HG03060 (cell line): ENCODE measurements at regions not wholly inside any gene's neighbourhood (a gene's known extent, or its start where the extent isn't known, plus 50 kb on each side); places are given as distances from the start of the nearest gene placed in this dataset.
"Not testable (repeated sequence)": the region's sequence is repeated elsewhere in the genome, so short reads cannot be mapped to it uniquely, and the experiment has no call there.

ENCODE experiments used
- ATAC-seq: cut with Tn5 transposase; IDR thresholded peaks from one replicate; pipeline ENCODE4 v1.9.1; 2021; ENCODE audit warnings: low read depth, moderate number of reproducible peaks; ENCODE audit not compliant: unreplicated experiment

DNA sequence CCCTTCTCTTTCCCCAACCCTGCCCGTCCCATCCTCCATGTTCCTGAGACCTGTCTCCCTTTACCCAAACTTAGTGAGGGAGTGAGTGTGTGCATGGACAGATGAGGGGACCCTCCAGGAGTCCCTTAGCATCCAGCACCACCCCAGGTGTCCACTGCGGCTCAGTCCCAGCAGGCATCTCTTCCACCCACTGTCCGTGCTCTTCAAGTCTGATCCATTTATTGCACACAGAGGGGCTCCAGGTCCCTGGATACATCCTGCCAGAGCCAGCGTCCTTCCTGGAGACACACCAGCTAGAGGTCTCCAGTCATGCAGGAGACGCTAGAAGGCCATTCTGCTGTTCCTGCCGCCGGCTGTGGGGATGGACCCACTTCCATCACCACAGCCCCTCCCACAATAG, 239.2 kb downstream of the ADGRD1 start:
- ATAC-seq = no peak

DNA sequence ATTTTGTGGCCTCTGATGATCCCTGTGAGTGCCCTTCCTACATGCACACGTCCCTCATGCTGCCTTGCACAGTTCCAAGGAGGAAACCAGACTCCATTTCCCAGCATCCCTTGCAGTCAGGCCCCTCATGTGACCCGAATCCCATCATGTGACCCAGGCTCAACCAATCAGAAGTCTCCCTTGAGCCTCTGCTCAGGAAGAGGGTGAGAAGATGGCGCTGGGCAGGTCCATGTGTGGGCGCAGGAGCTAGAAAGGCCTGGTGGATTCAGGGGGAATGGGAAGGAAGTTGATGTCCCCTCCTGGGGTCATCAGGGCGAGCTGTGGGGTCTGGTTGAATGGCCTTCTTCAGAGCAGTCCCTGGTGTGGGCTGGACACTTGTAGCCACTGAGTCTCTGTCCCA, 240.5 kb downstream of the ADGRD1 start:
- no peak for ATAC-seq

DNA sequence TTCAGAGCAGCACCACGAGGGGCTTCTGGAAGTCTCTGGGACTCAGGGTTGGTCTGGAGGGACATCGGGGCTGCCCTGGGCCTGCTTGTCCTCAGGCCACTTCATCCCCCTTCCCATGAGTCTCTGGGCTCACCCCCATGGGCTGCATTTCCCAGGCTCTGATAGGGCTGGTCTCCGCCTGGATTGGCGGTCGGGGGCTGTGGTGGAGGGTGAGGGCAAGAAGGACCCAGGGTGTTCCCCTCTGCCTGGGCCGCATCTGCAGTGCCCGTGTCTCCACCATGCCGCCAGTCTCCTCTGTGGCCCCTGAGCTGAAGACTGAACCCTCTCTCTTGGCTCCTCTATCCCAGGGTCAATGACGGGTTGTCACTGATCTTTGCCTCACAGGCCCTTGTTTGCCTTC, 242.1 kb downstream of the ADGRD1 start:
- ATAC-seq = no peak

DNA sequence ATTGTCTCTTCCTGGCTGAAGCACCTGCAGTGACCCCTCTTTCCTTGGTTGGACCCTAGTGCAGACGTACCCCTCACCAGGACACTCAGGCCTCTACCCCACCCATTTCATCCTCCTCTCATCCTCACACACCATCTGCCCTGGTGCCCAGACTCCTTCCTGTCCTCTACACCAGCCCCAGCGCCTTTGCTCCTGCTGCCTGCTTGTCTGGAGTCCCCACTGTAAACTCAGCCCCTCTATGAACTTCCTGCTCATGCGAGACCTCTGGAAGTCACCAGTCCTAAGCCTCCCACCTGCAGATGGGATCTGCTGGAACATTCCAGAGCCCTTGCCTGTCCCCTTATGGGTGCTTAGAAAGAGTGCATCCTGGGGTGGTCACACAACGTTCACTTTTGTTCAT, 242.5 kb downstream of the ADGRD1 start:
- no peak for ATAC-seq

DNA sequence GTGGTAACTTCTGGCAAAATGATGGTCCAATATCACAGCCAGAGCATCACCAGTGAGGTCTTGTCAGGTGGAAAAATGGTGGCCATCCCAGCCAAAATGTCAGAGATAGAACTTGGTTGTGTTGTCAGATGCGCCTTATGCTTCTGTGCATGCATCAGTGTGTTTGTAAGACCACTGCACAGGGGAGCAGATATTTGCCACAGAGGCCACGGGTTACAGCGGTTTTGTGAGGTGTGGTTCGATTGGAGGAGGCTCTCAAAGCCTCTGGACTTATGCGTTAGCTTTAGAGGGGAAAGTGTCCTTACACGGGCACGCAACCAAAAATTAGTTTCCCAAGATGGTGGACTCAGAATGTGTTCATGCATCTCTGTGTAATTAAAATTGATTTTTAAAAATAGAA, 243.8 kb downstream of the ADGRD1 start:
- no peak for ATAC-seq

DNA sequence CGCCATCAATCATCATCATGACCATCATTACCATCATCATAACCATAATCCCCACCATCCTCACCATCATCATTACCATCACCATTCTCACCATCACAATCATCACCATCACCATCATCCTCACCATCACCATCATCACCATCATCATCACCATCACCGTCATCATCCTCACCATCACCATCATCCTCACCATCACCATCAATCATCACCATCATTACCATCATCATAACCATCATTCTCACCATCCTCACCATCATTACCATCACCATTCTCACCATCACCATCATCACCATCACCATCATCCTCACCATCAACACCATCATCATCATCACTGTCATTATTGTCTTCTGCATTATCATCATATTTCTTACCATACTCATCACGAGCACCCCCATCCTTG, 245.5 kb downstream of the ADGRD1 start:
- ATAC-seq = no peak

DNA sequence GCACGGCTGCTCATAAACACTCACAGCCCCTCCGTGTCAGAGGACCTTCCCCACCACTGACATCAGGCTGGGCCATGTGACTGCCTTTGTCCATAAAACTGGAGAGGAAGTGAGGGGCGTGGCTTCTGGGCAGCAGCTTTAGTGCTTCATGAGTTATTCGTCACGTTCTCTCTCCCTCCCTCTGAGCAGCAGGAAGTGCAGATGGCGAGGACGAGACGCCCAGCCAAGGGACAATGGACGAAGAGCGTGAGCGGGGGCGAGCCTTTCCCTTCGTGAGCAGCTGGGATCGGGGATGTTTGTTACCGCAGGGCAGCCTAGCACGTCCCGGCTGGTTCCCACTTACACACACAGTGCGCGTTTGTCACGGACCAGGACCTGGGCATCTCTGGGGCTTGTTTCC, 248.2 kb downstream of the ADGRD1 start:
- not testable (repeated sequence) for ATAC-seq

DNA sequence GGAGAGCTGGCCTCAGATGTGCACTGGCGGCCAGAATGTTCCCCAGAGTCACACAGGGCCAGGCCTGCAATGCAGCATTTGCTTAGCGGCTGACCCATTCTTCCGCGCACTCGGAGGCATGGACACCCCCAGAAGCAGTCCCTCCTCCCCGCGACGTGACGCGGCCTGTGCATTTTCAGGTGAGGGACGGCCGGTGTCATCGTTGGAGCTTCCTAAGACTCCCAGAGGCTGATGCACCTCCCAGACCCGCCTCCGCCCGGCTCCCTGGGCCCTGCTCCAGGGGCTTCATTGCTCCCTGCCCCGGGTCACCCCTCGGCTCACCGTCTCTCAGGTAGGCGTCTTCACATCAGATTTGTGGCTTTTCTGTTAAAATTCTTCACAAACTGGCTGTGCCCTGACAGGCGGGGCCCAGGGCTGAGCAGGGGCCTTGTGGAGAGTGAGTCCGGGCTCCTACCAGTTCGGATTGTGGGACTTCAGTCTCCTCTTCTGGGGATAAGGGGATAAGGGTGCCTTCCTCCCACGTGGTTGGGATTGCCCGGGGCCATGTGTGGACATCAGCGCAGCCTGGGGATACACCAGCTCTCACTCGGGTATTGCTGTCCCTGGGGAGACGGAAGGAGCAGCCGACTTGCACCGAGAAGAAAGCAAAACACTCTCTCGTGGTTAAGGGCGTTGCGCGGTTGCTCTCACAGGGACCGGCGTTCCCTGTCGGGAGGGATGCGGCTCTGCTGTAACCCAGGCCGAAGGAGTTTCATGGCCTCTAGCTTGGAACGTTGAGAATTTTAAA, 249.1 kb downstream of the ADGRD1 start:
- ATAC-seq = no peak

DNA sequence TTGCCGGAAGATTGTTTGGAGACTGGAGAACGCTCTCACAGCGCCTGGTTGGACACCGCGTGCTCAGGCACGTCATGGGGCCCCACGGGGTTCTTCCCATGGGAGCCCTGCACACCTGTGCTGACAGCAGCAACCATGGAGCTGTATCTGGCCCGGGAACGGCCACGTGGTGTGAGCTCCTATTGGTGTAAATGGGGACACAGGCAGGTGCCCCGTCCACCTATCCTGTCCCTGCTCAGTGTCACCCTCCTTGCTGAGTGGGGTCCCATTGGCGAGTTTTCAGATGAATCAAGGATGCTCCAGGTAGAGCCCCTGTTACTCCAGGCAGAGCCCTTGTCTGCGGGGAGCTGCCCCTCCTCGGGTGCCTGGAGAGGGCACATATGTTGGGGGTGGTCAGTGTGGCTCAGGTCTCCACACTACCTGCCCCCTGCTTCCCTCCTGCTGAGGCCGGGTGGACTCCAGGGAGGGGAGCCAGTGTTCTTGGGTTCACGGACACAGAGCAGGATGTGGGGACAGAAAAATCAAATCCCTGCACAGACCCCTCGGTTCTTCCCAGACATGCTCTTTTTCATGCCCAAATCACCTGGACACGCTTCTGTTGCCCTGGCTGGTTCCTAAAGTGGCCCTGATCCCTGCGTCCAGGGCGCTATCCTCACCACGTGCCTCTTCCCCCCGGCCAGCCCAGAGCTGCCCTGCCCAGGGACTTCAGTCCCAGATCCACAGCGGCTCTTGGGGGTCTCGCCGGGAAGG, 250.1 kb downstream of the ADGRD1 start:
- ATAC-seq = no peak

DNA sequence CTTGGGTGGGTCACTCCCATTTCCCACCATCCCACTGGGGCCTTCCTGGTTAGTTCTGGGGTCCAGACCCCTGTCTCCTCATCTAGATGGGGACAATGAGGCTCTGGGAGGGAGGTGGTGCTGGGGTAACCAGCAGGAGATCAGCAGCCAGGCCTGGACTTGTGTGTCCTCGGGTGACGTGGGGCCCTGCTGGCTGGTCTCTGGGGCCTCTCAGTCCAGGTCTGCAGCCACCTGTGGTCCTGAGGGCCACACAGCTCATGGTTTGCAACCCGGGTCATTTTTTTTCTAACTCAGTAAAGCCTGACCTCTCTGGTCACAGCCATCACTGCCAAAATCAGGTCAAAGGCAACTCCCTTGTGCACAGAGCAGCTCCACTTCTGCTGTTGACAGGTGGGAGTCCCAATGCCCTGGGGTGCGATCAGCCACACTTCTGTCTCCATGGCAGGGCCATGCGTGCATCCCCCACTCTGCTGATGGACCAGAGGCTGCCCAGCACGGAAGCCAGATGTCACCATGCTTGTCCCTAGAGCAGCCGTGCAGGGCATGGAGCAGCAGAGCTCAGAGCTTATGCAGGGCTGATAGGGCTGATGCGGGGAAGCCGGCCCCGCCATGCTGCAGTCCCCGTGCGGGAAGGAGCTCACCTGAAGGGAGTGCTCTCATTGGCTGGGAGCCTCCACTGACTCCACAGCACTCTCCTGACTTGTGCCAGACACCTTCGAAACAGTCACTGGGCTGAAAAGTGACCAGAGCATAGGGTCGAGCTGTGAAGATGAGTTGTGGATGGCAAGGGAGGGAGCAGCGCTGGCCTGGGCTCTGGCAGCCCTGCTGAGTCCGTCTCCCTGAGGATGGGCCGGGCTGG, 250.9 kb downstream of the ADGRD1 start:
- no peak for ATAC-seq

DNA sequence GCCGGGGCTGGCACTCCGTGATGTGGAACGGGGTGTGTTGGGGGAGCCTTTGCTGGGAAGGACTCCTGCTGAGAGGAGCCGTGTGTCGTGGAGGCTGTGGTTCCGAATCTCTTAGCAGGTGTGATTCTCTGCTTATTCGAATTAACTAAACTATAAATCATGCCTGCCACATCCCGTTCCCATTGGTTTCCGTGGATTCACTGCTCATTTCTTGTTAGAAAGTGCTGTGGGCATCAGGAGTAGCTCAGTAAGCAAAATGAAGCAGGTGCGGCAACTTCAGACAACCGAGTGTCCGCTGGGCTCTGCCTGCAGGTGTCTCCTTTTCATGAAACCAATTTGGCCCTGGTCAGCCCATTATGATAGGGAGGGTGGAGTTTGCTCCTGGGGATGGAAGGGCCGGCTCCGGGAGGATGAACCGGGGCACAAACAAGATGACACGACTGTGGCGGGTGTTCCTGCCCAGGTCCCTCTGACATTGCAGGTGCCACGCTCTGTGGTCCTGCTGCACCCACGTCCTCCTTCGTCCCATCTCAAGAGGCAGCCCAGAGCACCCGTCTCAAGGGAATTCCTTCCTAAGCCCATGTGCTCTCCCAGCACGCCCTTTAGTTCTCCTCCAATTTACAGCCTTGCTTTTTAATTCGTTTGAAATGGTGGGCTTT, 251.7 kb downstream of the ADGRD1 start:
- ATAC-seq = not testable (repeated sequence)

DNA sequence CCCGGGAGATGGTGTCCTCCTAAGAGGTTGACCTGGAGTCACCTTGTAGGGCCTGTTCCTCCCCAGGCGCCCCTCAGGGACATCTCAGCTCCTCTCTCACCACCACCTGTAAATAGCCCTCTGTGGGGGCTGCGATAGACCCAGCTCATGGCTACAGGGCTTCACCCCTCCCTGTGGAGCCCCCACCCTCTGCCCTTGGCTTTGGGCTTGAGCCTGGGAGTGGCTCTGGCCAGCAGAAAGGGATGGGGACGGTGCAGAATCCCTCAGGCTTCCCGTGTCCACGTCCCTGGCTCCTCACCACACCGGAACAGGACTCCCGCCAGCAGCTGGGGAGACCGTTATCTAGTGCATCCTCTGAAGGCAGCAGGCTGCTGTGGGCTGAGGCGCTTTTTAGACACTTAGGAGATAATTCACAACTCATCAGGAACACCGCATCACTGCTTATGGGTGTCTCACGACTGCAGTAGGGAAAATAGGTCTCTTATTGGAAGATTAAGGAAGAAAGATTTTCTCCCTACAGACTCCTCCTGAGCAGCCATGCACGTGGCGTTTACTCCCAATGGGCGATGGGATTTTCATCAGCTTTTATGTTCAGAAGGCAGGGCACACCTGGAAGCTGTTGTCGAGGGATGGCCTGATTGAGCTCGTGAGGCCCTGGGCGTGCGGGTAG, 253.1 kb downstream of the ADGRD1 start:
- ATAC-seq = not testable (repeated sequence)

DNA sequence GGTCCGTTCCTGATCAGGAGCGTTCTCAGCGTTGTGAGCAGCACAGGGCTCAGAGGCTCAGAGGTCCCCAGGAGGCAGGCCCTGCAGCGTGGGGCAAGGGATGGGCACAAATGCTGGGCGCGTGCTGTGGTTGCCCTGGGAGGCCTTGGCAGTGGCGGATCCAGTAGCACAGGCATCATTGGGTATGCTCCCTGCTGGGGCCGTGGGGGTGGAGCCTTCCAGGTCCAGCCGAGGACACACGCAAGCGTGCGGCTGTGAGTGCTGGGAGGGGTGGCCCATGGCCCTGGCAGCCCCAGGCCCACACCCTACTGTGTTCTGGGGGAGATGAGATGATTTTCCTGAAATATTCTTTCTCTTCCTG, 253.6 kb downstream of the ADGRD1 start:
- ATAC-seq = not testable (repeated sequence)

DNA sequence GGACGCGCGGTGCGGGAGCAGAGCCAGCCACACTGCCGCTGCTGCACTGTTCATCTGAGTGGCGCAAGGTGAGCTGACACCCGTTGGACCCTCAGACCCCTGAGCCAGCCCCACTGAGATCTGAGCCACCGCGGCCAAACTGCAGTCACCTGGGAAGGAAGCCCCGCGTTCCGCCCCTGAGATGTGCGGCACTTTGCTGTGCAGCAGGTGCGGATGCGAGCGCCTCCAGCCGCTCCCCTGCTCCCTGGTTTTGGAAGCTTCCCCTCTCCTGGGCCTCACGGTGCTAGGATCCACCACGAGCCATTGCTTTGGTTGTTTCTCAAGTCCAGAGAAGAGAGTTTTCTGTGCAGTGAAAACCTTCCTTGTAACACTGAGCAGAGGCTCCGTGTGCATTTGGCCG, 254.1 kb downstream of the ADGRD1 start:
- ATAC-seq = not testable (repeated sequence)

DNA sequence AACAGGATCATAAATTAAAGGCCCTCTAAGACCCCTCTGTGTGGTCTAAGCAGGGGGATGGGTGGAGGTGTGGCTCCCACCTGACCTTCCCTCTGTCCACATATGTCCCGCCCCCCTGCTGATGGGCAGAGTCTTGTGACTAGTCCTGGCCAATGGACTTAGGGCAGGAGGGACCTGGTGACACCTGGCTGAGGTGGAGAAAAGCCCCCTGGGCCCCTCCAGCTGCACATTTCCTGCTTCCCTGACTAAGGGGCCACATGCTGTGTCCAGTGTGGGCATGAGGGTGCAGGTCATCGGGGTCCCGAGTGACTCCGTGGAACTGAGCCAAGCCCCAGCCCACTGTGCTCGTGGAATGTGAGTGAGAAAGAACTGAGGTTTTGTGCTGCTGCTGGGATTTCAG, 254.7 kb downstream of the ADGRD1 start:
- ATAC-seq = no peak

DNA sequence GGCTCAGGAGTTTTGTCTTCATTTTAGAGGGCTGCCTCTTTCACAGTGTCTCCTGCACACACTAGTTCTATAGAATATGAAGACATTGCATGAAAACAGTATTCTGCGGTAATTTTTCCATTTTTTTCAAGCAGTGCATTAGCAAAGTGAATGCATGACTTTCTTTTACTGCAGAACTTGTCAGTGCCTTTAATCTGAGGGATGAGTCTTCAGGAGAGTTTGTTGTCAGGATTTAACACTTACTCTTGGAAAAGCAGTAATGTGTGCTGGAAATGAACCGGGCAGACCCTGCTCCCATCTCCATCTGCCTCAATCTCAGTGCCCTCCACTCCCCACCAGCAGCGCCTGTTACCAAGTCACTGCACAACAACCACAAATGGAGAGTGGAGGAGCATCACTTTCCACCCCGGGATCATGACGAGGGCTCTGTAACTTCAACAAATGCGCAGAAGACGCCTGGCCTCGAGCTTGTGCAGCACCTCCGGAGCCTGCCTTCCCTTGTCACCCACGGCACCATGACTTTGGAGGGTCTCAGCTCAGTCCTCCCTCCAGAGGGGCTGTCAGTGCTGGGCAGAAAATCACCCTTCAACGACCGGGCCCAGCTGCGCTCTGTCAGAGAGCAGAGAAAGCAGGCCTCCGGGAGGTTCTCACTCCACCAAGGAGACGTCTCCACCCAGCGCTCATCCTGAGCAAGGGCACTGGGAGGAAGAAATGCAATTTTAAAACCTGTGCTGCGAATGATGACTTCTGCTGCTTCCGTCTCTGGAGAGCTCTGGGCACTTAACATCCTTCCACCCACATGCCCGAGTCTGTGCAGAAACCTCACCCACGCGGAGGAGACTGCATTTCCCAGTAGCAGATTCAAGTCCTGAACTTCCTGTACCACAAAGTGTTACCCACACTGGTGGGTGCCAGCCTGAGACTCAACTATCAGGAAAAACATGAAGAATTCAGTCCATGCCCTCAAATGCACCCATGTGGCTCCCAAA, 255.7 kb downstream of the ADGRD1 start:
- no peak for ATAC-seq

DNA sequence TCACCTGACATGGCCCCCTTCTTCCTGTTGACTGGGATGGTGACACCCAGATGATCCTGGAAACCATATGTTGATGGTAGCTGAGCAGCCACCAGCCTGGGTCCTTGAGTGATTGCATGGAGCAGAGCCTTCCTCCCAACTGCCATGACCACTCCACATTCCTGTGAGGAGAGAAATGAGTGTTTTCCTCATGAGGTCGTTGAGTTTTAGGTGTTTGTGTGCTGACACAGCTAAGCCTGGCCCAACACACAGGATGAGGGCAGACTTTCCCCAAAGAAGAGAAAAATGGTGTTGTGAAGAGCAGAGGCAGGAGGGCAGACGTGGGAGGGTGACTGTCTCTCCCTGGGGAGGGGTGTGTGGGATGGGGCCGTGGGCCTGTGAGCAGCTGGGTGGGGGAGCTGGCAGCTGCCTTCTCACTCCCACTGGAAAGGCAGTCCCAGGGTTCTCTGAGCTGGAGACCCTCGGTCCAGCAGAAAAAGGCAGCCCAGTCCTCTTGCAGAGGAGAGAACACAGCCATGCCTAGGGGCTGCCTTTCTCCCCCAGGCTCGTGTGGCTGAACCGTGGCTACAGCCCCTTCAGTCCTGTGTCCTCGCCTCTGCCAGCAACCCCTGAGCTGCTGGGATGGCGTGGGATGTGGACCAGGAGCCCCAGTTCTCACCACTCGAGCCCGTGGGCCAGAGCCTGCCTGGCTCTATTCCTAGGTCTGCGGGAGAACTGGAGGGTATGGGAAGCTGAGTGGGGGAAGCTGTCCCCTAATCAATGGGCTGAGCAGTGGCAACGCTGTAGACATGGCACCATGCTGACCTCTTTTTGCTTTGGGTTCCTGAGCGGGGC, 257.0 kb downstream of the ADGRD1 start:
- ATAC-seq = no peak

DNA sequence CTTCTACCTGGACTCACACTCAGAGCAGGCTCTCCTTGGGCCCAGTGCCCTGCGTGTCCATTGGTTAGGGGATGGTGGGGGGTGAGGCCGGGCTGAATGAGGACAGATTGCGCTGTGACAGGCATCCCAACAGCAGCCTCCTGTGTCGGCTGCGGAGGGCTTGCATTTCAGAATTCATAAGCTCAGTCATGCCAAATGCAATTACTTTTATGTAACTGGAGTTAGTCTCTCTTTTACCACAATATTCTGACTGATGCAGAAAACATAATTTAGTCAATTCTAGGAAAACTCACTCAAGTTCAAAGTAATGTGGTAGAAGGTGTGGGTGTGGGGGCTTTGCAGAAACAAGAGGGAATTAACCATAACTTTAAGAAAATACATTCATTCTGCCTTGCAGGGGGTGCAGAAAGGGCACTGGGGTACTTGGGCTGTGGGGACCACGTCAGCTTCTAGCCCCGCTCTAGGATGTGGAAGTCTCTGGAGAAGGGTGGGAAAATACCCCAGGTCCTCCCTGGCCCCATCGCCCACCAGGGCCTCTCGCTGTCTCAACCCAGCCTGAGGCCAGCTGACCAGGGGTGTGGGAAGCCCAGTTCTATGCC, 257.7 kb downstream of the ADGRD1 start:
- ATAC-seq = no peak
